ENCODE measurements at regions not wholly inside any gene's neighbourhood (a gene's known extent, or its start where the extent isn't known, plus 50 kb on each side); places are given as distances from the start of the nearest gene placed in this dataset.

DNA sequence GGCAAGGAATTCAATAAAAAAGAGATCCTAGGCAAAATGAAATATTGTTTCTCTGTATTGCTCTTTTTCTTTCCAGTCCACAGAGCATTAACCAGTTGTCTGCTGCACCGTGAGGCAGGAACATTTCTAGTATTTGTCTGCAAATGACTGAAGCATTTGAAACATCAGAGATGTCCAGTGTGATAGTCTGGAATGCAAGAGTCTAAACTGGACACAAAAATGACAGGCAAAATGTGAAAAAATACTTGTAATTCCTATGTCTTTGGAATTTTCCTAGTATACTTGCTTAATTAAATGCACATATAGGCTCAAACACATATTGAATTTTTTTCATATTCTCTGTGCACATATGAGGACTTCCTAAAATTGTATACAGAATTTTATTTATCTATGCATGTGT is 120.5 kb upstream of the SPATS2L start:
- TF ChIP-seq, protein P1, sequence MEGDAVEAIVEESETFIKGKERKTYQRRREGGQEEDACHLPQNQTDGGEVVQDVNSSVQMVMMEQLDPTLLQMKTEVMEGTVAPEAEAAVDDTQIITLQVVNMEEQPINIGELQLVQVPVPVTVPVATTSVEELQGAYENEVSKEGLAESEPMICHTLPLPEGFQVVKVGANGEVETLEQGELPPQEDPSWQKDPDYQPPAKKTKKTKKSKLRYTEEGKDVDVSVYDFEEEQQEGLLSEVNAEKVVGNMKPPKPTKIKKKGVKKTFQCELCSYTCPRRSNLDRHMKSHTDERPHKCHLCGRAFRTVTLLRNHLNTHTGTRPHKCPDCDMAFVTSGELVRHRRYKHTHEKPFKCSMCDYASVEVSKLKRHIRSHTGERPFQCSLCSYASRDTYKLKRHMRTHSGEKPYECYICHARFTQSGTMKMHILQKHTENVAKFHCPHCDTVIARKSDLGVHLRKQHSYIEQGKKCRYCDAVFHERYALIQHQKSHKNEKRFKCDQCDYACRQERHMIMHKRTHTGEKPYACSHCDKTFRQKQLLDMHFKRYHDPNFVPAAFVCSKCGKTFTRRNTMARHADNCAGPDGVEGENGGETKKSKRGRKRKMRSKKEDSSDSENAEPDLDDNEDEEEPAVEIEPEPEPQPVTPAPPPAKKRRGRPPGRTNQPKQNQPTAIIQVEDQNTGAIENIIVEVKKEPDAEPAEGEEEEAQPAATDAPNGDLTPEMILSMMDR (IDR thresholded peaks at IDR 0.05; ENCODE audit: control extremely low read depth, extremely low read depth, low read depth, missing control alignments), result no peak
- POLR2A ChIA-PET, result no interaction called here
- no peak for DNase-seq (ENCODE audit: extremely low spot score)
- CTCF ChIA-PET, result no interaction called here

DNA sequence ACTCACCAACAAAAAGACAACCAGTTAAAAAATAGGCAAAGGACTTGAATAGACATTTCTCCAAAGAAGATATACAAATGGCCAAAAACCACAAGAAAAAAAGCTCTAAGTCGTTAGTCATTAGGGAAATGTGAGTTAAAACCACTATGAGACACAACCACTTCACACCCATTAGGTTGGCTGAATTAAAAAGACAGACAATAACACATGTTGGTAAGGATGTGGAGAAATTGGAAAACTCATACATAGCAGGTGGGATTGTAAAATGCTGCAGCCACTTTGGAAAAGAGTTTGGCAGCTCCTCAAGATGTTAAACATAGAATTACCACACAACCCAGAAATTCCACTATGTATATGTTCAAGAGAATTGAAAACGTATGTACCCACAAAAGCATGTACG is 117.6 kb upstream of the SPATS2L start:
- TF ChIP-seq, protein P1 (IDR thresholded peaks at IDR 0.05; ENCODE audit: control extremely low read depth, extremely low read depth, low read depth, missing control alignments), result no peak
- CTCF ChIA-PET, result interaction anchor here (1.6 kb wide), 1 partner anchor 364 kb away, joined by 3 read pairs; no protein-coding TSS in a partner anchor
- DNase-seq (ENCODE audit: extremely low spot score), result no peak
- POLR2A ChIA-PET, result no interaction called here

DNA sequence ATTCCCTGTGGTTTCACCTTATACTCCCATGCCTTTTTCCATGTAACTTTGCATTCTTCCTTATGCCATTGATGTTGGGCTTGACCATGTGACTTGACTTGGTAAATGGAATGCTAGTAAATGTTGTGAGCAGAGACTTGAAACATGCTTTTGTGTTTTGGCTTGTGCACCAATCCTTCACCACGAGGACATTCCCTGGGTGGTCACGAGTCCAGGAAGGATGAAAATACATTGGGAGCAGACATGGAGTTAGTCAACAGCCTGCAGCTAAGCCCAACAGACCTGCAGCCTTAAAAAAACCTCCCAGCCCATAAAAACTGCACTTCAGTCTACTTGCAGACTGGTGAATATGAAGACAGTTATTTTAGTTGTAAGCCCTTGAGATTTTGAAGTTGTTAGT is 116.5 kb upstream of the SPATS2L start:
- TF ChIP-seq, protein P1 (IDR thresholded peaks at IDR 0.05; ENCODE audit: control extremely low read depth, extremely low read depth, low read depth, missing control alignments), result no peak
- CTCF ChIA-PET, result interaction anchor here (0.8 to 1.1 kb wide), 2 partner anchors 14 to 20 kb away, joined by 3 read pairs; no protein-coding TSS in a partner anchor
- DNase-seq (ENCODE audit: extremely low spot score), result no peak
- POLR2A ChIA-PET, result no interaction called here

DNA sequence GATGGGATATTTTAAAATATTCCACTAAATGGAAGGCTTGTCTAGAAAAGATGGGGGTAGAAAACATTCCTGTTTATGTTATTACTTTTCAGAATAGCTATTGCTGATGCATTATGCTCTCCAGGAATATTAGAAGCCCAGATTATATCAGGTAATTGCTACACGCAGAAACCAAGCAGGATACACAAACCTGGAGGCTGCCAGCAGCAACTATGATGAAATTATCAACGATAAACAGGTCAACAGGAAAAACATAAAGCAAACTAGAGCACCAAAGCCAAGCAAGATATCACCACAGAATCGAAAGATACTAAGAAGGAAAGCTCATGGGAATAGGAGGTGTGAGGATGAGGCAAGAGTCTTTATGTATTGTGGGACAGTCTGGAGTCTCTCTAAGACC is 113.2 kb upstream of the SPATS2L start:
- CTCF ChIA-PET, result no interaction called here

DNA sequence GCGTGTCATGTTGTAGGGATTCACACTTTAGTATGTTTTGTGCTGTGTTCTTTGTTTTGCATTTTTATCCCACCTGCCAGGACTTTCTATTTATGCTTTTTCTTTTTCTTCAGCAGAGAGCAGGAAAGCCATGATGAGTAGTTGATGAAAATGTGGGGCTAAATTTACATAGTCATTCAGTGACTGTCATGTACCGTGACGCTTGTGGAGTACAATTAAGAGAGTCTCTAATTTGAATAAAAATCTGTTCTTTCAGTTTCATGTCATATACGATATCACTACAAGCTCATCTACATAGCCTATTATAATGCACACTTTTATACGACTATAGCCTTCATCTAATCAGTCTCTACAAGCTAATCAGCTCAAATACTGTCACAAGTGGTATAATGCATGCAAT is 112.7 kb upstream of the SPATS2L start:
- CTCF ChIA-PET, result no interaction called here
- POLR2A ChIA-PET, result no interaction called here
- DNase-seq (ENCODE audit: extremely low spot score), result no peak
- TF ChIP-seq, protein P1 (IDR thresholded peaks at IDR 0.05; ENCODE audit: control extremely low read depth, extremely low read depth, low read depth, missing control alignments), result no peak

More for the DNA sequence above, 113.2 kb upstream of the SPATS2L start:
- TF ChIP-seq, protein P1 (IDR thresholded peaks at IDR 0.05; ENCODE audit: control extremely low read depth, extremely low read depth, low read depth, missing control alignments), result no peak
- POLR2A ChIA-PET, result no interaction called here
- no peak for DNase-seq (ENCODE audit: extremely low spot score)

DNA sequence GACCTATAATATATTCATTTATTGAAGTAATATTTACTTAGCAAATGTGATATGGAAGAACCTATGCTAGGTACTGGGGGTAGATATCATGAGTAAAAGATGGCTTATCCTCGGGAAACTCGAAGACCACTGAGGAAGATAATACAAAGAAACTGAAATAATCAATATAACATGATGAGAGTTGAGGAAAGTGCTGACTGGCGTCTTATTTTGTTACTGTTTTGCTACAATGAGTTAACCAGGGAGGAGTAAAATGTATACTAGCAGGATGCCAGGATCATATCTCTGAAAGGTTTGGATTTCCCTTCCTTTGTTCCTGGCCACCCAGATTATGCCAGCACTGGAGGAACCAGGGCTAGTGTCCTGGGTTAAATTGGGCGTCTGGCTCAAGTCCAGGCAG is 111.7 kb upstream of the SPATS2L start:
- no peak for DNase-seq (ENCODE audit: extremely low spot score)
- POLR2A ChIA-PET, result no interaction called here
- CTCF ChIA-PET, result no interaction called here
- TF ChIP-seq, protein P1 (IDR thresholded peaks at IDR 0.05; ENCODE audit: control extremely low read depth, extremely low read depth, low read depth, missing control alignments), result no peak

DNA sequence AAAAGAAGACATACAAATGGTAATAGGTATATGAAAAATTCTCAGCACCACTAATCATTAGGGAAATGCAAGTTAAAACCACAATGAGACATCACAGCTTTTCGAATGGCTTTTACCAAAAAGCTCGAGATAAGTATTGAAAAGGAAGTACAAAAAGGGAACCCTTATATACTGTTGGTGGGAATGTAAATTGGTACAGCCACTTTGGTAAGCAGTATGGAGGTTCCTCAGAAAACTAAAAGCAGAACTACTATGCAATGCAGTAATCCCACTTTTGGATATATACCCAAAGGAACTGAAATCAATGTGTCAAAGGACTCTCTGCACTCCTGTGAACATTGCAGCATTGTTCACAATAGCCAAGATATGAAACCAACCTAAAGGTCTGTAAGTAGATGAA is 107.5 kb upstream of the SPATS2L start:
- ChIA-PET CTCF (interaction anchor here (1.0 to 1.3 kb wide), 2 partner anchors 12 to 15 kb away, joined by 3 read pairs; no protein-coding TSS in a partner anchor), POLR2A (no interaction called here)
- no peak for DNase-seq (ENCODE audit: extremely low spot score)
- TF ChIP-seq, protein P1 (IDR thresholded peaks at IDR 0.05; ENCODE audit: control extremely low read depth, extremely low read depth, low read depth, missing control alignments), result no peak

All from GM10248 (cell line).